Mesenchymal stem cell (in vitro differentiated cells and primary cell): ENCODE measurements at regions not wholly inside any gene's neighbourhood (a gene's known extent, or its start where the extent isn't known, plus 50 kb on each side); places are given as distances from the start of the nearest gene placed in this dataset.
"Not testable (repeated sequence)": the region's sequence is repeated elsewhere in the genome, so short reads cannot be mapped to it uniquely, and the experiment has no call there.

ENCODE experiments used
- DNase-seq: peaks from one replicate; pipeline ENCODE4 v3.0.0-alpha.2; 2013
- H2AFZ ChIP-seq: one replicate; pipeline ENCODE4 v1.6.1; 2013; ENCODE audit warnings: low read depth, mild to moderate bottlenecking, control low read depth, inconsistent platforms, low read length, moderate library complexity
- H2AK5ac ChIP-seq: 2 replicates; pipeline ENCODE4 v1.6.1; 2013; ENCODE audit warnings: low read length, moderate library complexity, mild to moderate bottlenecking, inconsistent platforms; ENCODE audit not compliant: severe bottlenecking
- H2BK120ac ChIP-seq: one replicate; pipeline ENCODE4 v1.6.1; 2013; ENCODE audit warnings: low read depth, mild to moderate bottlenecking, inconsistent platforms, low read length, moderate library complexity
- H2BK12ac ChIP-seq, 2 experiments: one replicate each; pipeline ENCODE4 v1.6.1; 2013; ENCODE audit warnings: inconsistent platforms in 2 of 2, low read length in 2 of 2, mild to moderate bottlenecking in 2 of 2, moderate library complexity in 2 of 2, control low read depth in 1 of 2
- H2BK15ac ChIP-seq: one replicate; pipeline ENCODE4 v1.6.1; 2013; ENCODE audit warnings: mild to moderate bottlenecking, low read depth, inconsistent platforms; ENCODE audit not compliant: poor library complexity, severe bottlenecking
- H2BK5ac ChIP-seq: 2 replicates; pipeline ENCODE4 v1.6.1; 2013; ENCODE audit warnings: low read depth, mild to moderate bottlenecking, low read length, control low read depth, inconsistent platforms; ENCODE audit not compliant: poor library complexity, severe bottlenecking
- H3K14ac ChIP-seq, 2 experiments: one replicate each; pipeline ENCODE4 v1.6.1; 2013; ENCODE audit warnings: inconsistent platforms in 2 of 2, low read length in 2 of 2, control low read depth in 1 of 2, mild to moderate bottlenecking in 1 of 2, moderate library complexity in 1 of 2
- H3K18ac ChIP-seq, 2 experiments: one replicate each; pipeline ENCODE4 v1.6.1; 2013; ENCODE audit warnings: inconsistent platforms in 2 of 2, low read length in 2 of 2, control low read depth in 1 of 2, low read depth in 1 of 2, mild to moderate bottlenecking in 1 of 2
- H3K23ac ChIP-seq, 2 experiments: one replicate each; pipeline ENCODE4 v1.6.1; 2013; ENCODE audit warnings: inconsistent platforms in 2 of 2, low read length in 2 of 2, mild to moderate bottlenecking in 2 of 2, moderate library complexity in 2 of 2, control low read depth in 1 of 2
- H3K27ac ChIP-seq: 2 replicates; pipeline ENCODE4 v1.5.1; 2013; ENCODE audit warnings: mild to moderate bottlenecking, moderate library complexity, low read length, control low read depth, inconsistent platforms; ENCODE audit not compliant: poor library complexity, severe bottlenecking
- H3K27me3 ChIP-seq, 2 experiments: 2 replicates each; pipeline versions ENCODE4 v1.6.1 to v1.7.0; 2013; ENCODE audit warnings: low read length in 2 of 2, mild to moderate bottlenecking in 2 of 2, moderate library complexity in 2 of 2, control low read depth in 1 of 2, inconsistent platforms in 1 of 2; ENCODE audit not compliant: control insufficient read depth in 1 of 2, insufficient read depth in 1 of 2
- H3K36me3 ChIP-seq, 2 experiments: 2 replicates each; pipeline versions ENCODE4 v1.6.1 to v1.7.0; 2013; ENCODE audit warnings: low read length in 2 of 2, control low read depth in 1 of 2, inconsistent platforms in 1 of 2, low read depth in 1 of 2, mild to moderate bottlenecking in 1 of 2; ENCODE audit not compliant: insufficient read depth in 2 of 2, control insufficient read depth in 1 of 2
- H3K4ac ChIP-seq, 2 experiments: one replicate each; pipeline ENCODE4 v1.6.1; 2013; ENCODE audit warnings: inconsistent platforms in 2 of 2, low read length in 2 of 2, mild to moderate bottlenecking in 2 of 2, moderate library complexity in 2 of 2, control low read depth in 1 of 2, low read depth in 1 of 2
- H3K4me1 ChIP-seq: 2 replicates; pipeline ENCODE4 v1.6.1; 2013; ENCODE audit warnings: low read depth, low read length, control low read depth; ENCODE audit not compliant: control insufficient read depth, insufficient read depth
- H3K4me2 ChIP-seq: 2 replicates; pipeline ENCODE4 v1.6.1; 2013; ENCODE audit warnings: low read length, mild to moderate bottlenecking, inconsistent platforms; ENCODE audit not compliant: poor library complexity, severe bottlenecking
- H3K4me3 ChIP-seq, 2 experiments: 2 replicates each; pipeline versions ENCODE4 v1.5.1 to v1.7.0; 2013; ENCODE audit warnings: low read length in 2 of 2, mild to moderate bottlenecking in 2 of 2, control low read depth in 1 of 2, low read depth in 1 of 2; ENCODE audit not compliant: insufficient read depth in 1 of 2
- H3K79me1 ChIP-seq: replicated peaks from 2 replicates; pipeline ENCODE4 v1.6.1; 2013; ENCODE audit warnings: mild to moderate bottlenecking, control low read depth, low read length, inconsistent platforms; ENCODE audit not compliant: poor library complexity, severe bottlenecking
- H3K9ac ChIP-seq: 2 replicates; pipeline ENCODE4 v1.7.0; 2013; ENCODE audit warnings: mild to moderate bottlenecking, low read length, moderate library complexity
- H3K9me3 ChIP-seq: 2 replicates; pipeline ENCODE4 v1.7.0; 2013; ENCODE audit warnings: mild to moderate bottlenecking, low read length; ENCODE audit not compliant: control insufficient read depth
- H4K8ac ChIP-seq: one replicate; pipeline ENCODE4 v1.6.1; 2013; ENCODE audit warnings: inconsistent platforms, mild to moderate bottlenecking, low read length, moderate library complexity
- H4K91ac ChIP-seq: one replicate; pipeline ENCODE4 v1.6.1; 2013; ENCODE audit warnings: mild to moderate bottlenecking, low read length, inconsistent platforms
- WGBS: methylation state at CpG from one replicate; pipeline ENCODE4 v1.1.7; 2013; ENCODE audit warnings: mixed read lengths; 5-methylcytosine and 5-hydroxymethylcytosine counted together

- H4K91ac ChIP-seq = no peak overlapping the region
- H2BK15ac ChIP-seq = no peak overlapping the region
- no peak overlapping the region for H3K4me3 ChIP-seq
- no peaks in the 10 kb centered on the region for H3K79me1 ChIP-seq
- H3K27ac ChIP-seq = no peak overlapping the region
- no peak overlapping the region for H3K9ac ChIP-seq
- H3K18ac ChIP-seq = no peak overlapping the region
- H3K14ac ChIP-seq = no peak overlapping the region
- H3K4me2 ChIP-seq = no peak overlapping the region
- H3K23ac ChIP-seq = no peak overlapping the region
- H3K27me3 ChIP-seq = no peaks in the 10 kb centered on the region
- no peak overlapping the region for H2AFZ ChIP-seq
- no peak overlapping the region for H2BK120ac ChIP-seq
- no peak overlapping the region for H4K8ac ChIP-seq
- no peak overlapping the region for H2AK5ac ChIP-seq
- no peaks in the 10 kb centered on the region for H3K36me3 ChIP-seq
- no peak overlapping the region for H2BK5ac ChIP-seq
- no peak for DNase-seq
- no peaks in the 10 kb centered on the region for H3K9me3 ChIP-seq
- H3K4me1 ChIP-seq = no peaks in the 10 kb centered on the region
- H3K4ac ChIP-seq = no peak overlapping the region
- no peak overlapping the region for H2BK12ac ChIP-seq
Observed at GRCh38 chr16:58884141-58884540, 150.0 kb upstream of the GOT2 start.

- Histone ChIP-seq H3K27ac (no peak overlapping the region), H2BK12ac (no peak overlapping the region), H3K9ac (no peak overlapping the region), H3K4me3 (no peak overlapping the region), H4K91ac (no peak overlapping the region), H4K8ac (no peak overlapping the region), H3K14ac (no peak overlapping the region), H2BK15ac (no peak overlapping the region), H3K79me1 (no peaks in the 10 kb centered on the region), H3K23ac (no peak overlapping the region), H3K4me1 (no peaks in the 10 kb centered on the region), H3K9me3 (no peaks in the 10 kb centered on the region), H3K36me3 (no peaks in the 10 kb centered on the region), H3K27me3 (no peaks in the 10 kb centered on the region), H2BK120ac (no peak overlapping the region), H3K4me2 (no peak overlapping the region), H3K4ac (no peak overlapping the region), H2AFZ (no peak overlapping the region), H2BK5ac (no peak overlapping the region), H2AK5ac (no peak overlapping the region), H3K18ac (no peak overlapping the region)
- WGBS = 80% methylated on average over 1 of the region's 3 CpGs
- DNase-seq = no peak
Observed at GRCh38 chr16:58883131-58883530, 149.0 kb upstream of the GOT2 start.

- Histone ChIP-seq H3K4me2 (no peak overlapping the region), H3K4me3 (no peak overlapping the region), H2BK12ac (no peak overlapping the region), H3K36me3 (no peaks in the 10 kb centered on the region), H2AFZ (no peak overlapping the region), H3K4ac (no peak overlapping the region), H2BK15ac (no peak overlapping the region), H2BK120ac (no peak overlapping the region), H3K4me1 (no peaks in the 10 kb centered on the region), H3K79me1 (no peaks in the 10 kb centered on the region), H2AK5ac (no peak overlapping the region), H3K27me3 (no peaks in the 10 kb centered on the region), H3K14ac (no peak overlapping the region), H2BK5ac (no peak overlapping the region), H4K8ac (no peak overlapping the region), H4K91ac (no peak overlapping the region), H3K27ac (no peak overlapping the region), H3K18ac (no peak overlapping the region), H3K9ac (no peak overlapping the region), H3K23ac (no peak overlapping the region), H3K9me3 (no peaks in the 10 kb centered on the region)
- 100% methylated on average over 3 of the region's 5 CpGs for WGBS
- no peak for DNase-seq
Observed at GRCh38 chr16:58882292-58882691, 148.2 kb upstream of the GOT2 start.

GRCh38 chr16:58878641-58879040, 144.5 kb upstream of the GOT2 start:
- not testable (repeated sequence) for H2BK120ac ChIP-seq, H4K8ac ChIP-seq, H3K4me3 ChIP-seq, H3K4ac ChIP-seq, H3K9ac ChIP-seq, H3K23ac ChIP-seq, H3K14ac ChIP-seq, H2BK12ac ChIP-seq, H3K36me3 ChIP-seq, H3K18ac ChIP-seq, DNase-seq, H3K4me1 ChIP-seq, H4K91ac ChIP-seq, H2BK15ac ChIP-seq, H2BK5ac ChIP-seq, H2AK5ac ChIP-seq, H3K79me1 ChIP-seq, H3K9me3 ChIP-seq, H3K4me2 ChIP-seq, H3K27ac ChIP-seq, H3K27me3 ChIP-seq, H2AFZ ChIP-seq
- 87% methylated on average over 11 of the region's 11 CpGs for WGBS
